COLO668 (cell line): ENCODE measurements at regions not wholly inside any gene's neighbourhood (a gene's known extent, or its start where the extent isn't known, plus 50 kb on each side); places are given as distances from the start of the nearest gene placed in this dataset.

Experiments
- DNase-seq: peaks from one replicate; lab custom pipeline; 2025; ENCODE audit not compliant: unreplicated experiment; lab: John Stamatoyannopoulos, UW

GRCh38 chr3:5068531-5069050, 53.5 kb upstream of the ARL8B start:
- no peak for DNase-seq

- no peak for DNase-seq
Observed at GRCh38 chr3:5069627-5070026, 52.5 kb upstream of the ARL8B start.

- DNase-seq: no peak
Observed at GRCh38 chr3:5071061-5071460, 51.0 kb upstream of the ARL8B start.

- DNase-seq: no peak
Observed at GRCh38 chr3:5072100-5072816, 49.8 kb upstream of the ARL8B start.
